ENCODE measurements at regions not wholly inside any gene's neighbourhood (a gene's known extent, or its start where the extent isn't known, plus 50 kb on each side); places are given as distances from the start of the nearest gene placed in this dataset.

DNA sequence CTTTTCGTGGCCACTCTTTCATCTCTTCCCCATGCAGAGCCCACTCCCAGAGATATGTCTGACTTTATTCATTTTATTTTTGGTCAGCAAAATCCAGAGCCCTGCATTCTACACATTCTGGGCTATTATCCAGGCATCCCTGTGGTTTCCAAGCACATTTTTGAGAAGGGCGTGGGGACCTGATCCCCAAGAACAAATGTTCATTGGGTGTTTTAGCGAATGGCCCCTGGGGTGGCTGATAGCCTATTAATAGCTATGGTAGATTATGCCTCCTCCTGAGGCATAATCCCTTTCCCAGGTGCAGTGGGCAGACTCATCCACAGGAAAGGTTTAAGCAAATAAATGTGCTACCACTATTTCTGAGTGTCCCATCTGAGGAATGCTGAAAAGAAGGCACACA is 511.8 kb upstream of the USP24 start:
- no peak for DNase-seq

- DNase-seq, result no peak
Measured at GRCh38 chr1:55725378-55725777, 510.2 kb upstream of the USP24 start.

DNA sequence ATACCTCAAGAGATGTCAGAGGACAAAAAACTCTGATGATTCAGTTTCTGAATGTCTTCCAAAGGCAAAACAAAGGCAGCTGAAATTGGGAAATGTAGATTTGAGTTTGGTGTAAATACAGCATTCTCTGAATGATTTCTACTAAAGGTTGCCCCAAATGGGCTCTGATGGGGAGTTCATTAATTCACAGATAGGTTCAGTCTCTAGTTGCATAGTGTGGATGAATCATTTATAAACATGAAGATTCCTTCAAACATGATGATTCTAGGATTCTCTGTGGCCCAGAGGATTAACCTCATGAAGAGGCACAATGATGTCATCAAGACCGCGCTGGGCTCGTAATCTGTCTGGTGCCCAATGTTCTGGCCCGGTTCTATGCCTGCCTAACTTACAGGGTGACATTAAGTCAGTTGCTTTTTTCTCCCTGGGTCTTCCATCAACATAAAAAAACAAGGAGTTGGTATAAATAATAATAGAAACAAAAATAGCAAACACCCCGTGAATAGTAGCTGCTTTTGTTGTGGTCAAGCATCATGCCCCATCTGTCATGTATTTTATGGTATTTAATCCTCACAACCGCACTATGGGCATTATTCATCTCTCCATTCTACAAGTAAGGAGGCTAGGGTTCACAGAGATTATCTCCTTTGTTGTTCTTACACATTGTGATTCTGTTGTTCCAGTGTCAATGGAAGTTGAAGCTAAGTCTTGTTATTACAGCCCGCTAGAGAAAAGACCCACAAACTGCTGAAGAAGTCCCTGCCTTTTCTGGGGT is 509.6 kb upstream of the USP24 start:
- DNase-seq, result no peak

GRCh38 chr1:55723001-55723400 is 507.8 kb upstream of the USP24 start:
- no peak for DNase-seq

GRCh38 chr1:55720261-55720660 is 505.1 kb upstream of the USP24 start:
- DNase-seq, result no peak

GRCh38 chr1:55718758-55719671 is 503.9 kb upstream of the USP24 start:
- no peak for DNase-seq

DNA sequence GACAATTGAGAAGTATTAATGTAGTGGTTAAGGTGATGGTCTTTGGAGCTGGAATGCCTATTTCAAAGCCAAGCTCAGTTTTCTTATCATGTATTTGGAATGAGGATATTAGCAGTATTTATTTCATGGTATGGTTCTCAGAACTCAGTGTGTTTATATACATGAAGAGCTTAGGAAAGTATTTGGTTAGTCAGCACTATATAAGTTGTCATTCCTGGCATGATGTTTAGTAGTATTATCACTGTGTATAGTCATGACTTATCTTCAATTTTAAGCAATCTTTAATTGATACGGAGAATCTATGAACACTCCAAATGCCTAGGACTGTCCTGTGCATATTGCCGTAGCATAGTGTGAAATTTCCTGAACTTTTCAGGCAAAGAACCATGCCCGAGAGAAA is 501.9 kb upstream of the USP24 start:
- no peak for DNase-seq

GRCh38 chr1:55716610-55717009 is 501.4 kb upstream of the USP24 start:
- no peak for DNase-seq

DNA sequence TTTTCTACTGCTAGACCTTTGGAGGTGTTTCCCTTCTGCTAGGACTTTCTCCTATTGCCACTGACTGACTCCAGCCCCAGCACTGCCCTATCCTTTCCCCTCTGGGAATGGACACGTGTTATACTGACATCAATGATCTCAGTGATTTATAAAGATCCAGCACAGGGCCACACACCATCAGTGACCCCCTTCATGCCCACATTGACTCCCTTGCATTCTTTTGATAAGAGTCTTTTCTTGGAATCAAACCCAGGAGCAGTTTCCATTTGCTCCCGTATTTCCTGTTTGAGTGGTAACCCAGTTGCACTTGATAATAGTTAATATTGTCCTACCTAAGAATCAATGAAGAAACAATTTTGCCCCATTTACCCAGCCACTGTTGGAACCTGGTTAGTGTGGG is 501.0 kb upstream of the USP24 start:
- DNase-seq, result no peak

DNA sequence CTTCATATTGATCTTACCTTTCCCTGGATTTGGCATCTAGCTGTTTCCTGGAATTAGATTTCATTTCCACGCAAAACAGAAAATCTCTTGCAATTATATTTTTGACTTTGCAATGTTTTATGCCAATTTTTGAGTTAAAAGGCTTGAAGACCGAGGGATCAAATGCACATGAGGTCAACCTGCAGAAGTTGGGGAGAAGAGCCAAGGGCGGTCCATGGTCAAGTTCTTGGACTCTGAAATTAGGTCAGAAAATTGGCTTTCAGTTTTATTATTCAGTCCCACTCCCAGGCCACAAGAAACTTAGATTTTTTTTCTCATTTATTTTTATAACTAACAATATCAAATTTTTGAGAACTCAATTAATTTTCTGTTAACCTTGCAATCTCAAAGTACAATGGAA is 499.1 kb upstream of the USP24 start:
- DNase-seq, result no peak

DNA sequence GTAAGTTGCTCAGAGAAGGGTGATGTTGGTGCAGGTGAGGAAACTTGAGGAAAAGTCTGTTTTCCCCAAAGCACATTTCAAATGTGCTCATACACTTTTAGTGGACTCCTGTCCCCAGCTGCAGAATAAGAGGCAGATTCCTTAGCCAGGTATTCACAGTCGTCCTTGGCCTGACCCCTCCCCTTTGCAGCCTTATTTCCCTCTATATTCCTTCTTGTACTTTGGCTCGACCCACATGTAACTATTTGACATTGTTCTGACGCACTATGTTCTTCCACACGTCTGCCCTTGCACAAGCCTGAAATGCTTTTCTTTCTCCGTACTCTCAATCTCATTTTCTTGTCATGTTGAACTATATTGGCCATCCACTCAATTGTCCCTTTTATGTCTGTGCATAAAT is 498.4 kb upstream of the USP24 start:
- no peak for DNase-seq

DNA sequence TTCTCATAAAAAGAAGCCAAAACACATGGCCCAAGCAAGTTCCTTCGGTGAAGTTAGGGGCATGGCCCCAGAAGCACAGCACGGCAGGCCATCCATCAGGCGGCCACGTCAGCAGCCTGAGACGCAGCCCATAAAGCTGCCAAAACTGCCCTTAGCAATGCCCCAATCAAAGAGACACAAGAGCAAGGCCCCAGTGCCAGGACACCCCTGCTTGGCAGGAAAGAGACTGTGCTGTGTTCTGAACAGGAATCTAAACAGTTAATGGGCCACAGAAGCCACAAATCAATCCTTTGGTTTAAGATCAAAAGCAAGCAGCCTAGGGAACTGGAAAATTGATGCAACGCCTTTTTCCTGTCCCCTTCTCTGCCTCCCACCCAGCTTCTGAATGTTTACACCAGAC is 497.0 kb upstream of the USP24 start:
- no peak for DNase-seq

DNA sequence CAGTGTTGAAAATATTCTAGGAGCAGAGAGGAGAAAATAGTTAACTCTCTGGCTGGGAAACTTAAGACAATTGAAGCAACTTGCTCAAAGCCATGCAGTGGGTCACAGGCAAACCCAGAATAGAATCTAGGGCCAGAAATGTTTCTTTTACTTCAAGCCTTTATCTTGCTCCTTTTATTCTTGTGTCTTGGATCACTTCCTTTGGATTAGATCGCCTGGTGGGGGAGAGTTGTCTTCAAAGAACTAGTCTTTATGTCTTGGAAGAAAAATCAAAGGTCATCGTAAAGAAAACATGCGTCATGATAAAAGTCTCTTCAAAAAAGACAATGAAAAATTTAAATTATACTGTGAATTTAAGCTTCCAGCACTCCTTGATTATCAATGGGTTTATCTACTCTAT is 493.6 kb upstream of the USP24 start:
- no peak for DNase-seq

DNA sequence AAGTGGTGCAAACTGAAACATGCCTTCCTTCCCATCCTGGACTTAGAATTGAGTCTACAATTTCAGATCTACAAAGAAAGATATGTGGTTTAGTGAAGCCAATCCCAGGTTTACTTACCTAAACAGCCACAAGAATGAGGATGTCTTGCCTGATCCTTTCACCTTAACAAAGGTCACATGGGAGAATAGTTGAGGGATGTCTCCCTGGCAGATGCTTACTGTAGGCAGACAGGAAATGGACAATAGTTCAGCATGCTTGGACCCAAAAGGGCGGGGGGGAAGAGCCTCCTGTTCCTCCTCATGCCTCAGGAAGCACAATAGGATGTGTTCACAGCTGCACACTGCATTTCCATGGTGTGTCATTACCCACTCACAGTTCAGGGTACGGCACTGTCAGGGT is 492.7 kb upstream of the USP24 start:
- DNase-seq, result no peak

DNA sequence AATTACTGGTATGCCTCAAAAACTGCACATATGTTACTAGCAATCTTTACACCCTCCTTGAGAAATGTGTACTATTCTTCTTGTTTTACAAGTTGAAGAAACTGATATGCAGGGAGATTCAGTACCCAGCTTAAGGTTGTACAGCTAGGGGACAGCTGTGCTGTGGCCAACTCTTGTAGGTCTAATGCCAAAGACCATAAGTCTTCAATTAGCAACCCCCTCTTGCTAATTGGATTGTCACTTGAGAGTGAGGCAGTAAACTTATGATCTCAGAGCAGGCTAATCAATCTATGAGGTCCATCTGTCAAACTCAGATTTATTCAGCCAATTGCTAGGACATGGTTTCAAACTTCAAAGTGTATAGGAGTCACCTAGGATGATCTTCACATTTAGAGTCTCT is 492.0 kb upstream of the USP24 start:
- DNase-seq, result no peak

GRCh38 chr1:55706397-55706796 is 491.2 kb upstream of the USP24 start:
- DNase-seq, result no peak

DNA sequence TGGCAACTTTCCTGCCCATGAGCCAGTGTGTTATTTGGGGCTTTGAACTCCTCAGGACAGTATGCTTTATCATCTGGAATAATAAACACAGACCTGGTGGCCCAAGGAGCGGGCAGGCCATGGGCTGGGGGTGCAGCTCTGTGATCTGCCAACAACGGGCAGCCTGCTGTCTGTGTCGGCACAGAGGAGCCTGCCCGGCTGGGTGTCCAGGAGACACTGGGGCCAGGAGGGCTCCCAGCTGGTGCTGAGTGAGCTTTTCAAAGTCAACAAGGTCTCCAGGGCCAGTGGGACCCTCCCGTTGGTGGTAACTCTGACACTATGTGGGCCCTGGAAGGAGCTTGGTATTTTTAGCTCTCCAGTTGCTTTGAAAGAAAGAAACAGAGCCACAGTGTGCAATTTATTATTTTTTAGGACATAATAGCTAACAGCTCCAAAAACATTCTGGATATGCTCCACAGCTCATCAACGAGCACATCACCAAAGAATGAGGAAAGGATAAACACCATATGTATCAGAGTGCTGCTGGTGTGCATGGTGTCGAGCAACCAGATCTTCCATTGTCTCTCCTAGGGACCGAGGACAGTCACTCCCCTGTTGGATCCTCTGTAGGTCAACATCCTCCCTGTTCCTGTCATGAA is 488.7 kb upstream of the USP24 start:
- no peak for DNase-seq

DNA sequence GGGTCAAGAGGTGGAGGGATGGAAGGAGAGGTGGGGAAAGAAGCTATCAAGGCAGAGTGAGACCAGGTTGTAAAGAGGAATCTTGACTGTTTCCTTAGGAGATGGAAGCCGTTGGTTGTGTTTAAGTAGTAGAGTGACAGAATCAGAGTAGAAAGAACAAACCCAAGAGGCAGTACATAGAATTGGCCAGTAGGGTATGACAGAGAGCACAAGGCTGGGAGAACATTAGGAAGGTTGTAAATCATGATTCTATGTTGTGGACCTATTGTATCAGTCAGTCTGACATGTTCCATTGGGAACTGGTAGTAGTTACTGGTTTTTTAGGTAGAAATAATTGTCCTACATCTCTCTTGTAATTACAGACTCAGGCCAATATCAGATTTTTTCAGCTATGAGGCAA is 486.9 kb upstream of the USP24 start:
- no peak for DNase-seq

- no peak for DNase-seq
Measured at GRCh38 chr1:55700359-55701130, 485.4 kb upstream of the USP24 start.

DNA sequence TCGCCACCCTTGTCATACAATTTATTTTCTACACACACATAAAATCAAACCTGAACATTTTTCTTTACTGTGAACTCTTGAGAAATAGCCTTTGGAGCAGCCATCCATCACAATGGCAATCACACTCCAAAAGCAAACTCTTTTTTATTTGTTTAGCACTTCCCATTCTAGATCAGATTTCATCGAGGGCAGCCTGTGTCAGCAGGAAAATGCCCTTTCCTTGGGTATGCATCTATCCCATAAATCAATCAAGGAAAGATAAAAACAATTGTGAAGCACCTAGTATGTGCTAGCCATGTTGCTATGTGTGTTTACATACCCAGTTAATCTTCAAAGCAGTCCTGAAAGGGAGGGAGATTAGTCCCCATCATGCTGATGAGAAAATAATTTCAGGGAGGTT is 484.1 kb upstream of the USP24 start:
- no peak for DNase-seq

DNA sequence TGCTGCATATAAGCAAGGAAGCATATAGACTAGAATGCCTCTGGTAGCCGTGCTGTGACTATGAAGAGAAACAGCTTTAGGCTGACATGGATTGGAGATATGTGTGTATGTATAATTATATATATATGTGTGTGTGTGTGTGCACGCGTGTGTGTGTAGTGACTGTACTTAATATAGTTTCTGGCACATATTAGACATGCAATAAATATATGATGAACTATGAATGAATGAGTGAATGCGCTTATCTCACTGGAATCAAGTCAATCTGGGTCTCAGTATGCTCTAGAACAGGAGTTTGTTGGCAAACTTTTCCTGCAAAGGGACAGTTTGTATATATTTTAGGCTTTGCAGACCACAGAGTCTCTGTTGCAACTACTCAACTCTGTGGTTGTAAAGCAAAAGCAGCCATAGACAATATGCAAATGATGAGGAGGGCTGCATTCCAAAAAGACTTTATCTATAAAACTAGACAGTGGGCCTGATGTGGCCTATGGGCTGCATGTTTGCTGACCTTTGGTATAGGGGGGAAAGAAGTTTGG is 482.9 kb upstream of the USP24 start:
- DNase-seq, result no peak

DNA sequence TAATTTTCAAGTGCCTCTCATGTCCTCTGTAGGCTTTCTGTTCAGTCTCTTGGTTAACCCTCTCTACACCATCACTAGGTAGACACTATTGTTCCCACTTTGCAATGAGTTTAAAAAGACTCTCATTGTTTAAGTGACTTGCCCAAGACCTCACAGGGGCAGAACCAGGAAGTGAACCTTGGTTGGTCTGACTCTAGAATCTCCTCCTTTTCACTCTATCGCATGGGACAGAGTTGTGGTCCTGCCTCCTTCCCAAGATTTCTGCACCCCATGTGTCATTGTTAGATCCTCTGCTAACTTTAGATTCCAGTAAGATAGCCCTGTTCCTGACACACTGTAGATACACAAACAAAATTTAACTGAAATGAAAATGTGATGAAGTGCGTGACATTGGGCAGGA is 481.7 kb upstream of the USP24 start:
- no peak for DNase-seq

Data from stimulated activated CD4-positive, alpha-beta T cell treated with anti-CD3 and anti-CD28 coated beads, Interleukin-2, amount 100 ng/mL, for 24 hours (primary cell).